ENCODE measurements at regions not wholly inside any gene's neighbourhood (a gene's known extent, or its start where the extent isn't known, plus 50 kb on each side); places are given as distances from the start of the nearest gene placed in this dataset.

DNA sequence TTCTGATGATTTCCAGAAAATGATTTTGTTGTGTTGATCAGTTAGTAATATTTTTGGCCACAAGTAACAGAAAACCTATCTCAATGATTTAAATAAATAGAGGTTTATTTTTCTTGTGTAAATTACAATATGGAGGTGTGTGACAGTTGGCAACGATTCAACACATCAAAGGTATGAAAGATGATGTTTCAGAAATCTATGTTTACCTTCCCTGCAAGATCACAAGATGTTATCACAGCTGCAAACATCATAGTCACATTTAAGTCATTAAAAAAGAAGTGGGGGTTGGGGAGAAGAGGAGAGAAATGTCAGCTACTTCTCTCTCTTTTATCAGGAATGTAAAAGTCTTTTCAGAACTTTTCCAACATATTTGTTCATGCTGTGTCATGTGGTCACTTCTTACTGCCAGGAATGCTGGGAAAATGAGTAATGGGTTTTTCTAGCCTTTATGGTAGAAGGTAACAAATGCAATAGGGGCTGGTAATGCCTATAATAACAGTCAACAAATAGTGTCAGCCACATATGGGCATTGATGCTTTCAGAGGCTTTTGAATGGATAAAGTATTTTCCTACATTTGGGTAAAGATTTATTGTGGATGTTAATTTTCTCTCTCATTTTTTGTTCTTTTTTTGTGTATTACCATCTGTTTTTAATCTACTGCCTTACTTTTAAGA lies 742.7 kb downstream of the TLE1 start:
- POLR2A ChIA-PET: no interaction called here
- CTCF ChIA-PET: no interaction called here
- no peak for DNase-seq (ENCODE audit: extremely low spot score)
- TF ChIP-seq, protein P1, sequence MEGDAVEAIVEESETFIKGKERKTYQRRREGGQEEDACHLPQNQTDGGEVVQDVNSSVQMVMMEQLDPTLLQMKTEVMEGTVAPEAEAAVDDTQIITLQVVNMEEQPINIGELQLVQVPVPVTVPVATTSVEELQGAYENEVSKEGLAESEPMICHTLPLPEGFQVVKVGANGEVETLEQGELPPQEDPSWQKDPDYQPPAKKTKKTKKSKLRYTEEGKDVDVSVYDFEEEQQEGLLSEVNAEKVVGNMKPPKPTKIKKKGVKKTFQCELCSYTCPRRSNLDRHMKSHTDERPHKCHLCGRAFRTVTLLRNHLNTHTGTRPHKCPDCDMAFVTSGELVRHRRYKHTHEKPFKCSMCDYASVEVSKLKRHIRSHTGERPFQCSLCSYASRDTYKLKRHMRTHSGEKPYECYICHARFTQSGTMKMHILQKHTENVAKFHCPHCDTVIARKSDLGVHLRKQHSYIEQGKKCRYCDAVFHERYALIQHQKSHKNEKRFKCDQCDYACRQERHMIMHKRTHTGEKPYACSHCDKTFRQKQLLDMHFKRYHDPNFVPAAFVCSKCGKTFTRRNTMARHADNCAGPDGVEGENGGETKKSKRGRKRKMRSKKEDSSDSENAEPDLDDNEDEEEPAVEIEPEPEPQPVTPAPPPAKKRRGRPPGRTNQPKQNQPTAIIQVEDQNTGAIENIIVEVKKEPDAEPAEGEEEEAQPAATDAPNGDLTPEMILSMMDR (IDR thresholded peaks at IDR 0.05; ENCODE audit: control extremely low read depth, extremely low read depth, low read depth, missing control alignments): no peak

DNA sequence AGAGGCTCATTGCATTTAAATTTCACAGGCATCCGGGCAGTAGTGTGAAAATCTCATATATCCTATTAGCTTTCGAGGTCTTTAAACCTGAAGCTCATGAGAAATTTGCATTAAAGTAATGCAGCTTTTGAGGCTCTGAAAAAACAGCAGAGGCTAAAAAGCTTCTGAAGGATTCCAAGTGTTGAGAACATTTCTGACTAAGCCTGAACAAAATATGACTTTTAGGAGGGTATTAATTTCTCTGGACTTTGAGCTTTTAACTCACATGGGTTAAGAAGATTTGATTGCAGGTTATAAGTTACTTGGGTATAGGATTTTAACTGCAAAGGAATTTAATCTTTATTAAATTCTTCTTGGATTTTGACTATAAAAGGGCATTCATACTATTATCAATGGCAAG lies 743.9 kb downstream of the TLE1 start:
- DNase-seq (ENCODE audit: extremely low spot score): no peak
- POLR2A ChIA-PET: no interaction called here
- CTCF ChIA-PET: no interaction called here
- TF ChIP-seq, protein P1 (IDR thresholded peaks at IDR 0.05; ENCODE audit: control extremely low read depth, extremely low read depth, low read depth, missing control alignments): no peak

DNA sequence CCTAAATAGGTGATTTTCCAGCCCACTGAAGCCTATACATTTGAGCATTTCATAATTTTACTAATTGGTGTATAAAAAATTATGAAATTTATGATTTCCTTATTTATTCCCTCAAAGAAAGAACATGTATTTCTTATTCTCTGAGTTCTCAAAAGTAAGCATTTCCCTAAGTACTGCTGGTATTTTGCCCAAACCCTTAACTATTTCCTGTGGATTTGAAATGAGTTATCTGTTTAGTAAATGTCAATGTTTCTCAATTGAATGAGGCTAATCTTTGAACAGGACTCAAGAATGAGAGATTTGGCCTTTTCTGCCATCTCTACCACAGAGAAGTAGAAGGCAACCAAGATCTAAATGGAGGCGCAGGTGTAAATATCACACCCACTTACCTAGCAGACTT lies 751.7 kb downstream of the TLE1 start:
- ChIA-PET CTCF (no interaction called here), POLR2A (no interaction called here)
- TF ChIP-seq, protein P1 (IDR thresholded peaks at IDR 0.05; ENCODE audit: control extremely low read depth, extremely low read depth, low read depth, missing control alignments): no peak
- no peak for DNase-seq (ENCODE audit: extremely low spot score)

DNA sequence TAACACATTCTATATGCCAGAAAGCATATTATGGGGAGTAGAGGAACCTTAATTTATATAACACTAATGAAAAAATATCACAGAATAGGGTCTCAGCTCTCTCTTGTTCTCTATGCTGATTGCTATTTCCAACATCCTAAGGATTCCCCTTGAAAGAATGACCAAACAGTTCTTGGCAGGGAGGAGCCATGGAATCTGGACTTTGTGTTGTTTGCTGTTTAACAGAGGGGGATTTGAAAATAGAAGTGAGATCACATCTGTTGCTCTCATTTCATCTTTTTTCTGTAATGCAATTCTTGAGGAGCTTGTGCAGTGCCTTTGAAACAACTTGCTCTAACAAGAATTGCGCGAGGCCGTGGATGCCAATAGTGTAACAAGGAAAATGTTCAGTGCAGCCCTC lies 755.3 kb downstream of the TLE1 start:
- TF ChIP-seq, protein P1 (IDR thresholded peaks at IDR 0.05; ENCODE audit: control extremely low read depth, extremely low read depth, low read depth, missing control alignments): no peak
- CTCF ChIA-PET: no interaction called here
- DNase-seq (ENCODE audit: extremely low spot score): no peak
- POLR2A ChIA-PET: no interaction called here

DNA sequence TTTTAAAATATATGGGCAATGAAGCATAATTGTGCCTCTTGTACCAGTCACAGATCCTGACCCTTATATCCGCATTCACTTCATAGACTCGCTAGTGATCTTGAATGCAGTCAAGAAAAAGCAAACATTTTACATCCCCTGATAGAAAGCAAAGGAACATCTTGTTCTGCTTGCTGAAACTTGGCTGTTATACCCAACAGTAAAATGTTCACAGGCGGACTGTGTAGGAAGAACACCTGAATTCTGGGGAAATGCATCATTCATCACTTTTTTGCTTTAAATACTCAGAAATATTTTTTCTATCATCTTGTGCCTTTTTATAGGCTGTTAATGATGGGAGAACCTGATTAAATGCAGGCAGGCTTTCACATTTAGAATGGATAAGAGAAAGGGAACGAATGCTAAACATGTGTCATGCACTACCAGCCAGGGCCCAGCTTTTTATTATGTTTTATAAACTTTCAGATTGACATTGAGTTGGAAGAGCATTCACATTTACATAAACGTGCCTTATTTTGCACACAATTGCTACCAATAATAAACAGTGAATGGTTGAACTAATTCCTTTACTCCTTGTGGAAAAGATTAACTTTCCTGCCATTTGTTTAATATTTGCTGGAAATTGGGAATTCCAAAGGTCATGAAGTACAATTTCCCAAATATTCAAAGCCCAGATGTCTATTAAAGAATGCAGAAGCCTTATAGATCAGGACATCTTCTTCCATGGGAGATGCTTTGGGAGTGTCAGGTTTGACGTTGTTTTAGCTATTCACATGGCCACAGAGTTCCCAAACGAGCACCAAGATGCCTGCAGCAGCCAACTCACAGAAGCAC lies 756.2 kb downstream of the TLE1 start:
- ChIA-PET CTCF (no interaction called here), POLR2A (no interaction called here)
- no peak for DNase-seq (ENCODE audit: extremely low spot score)
- TF ChIP-seq, protein P1 (IDR thresholded peaks at IDR 0.05; ENCODE audit: control extremely low read depth, extremely low read depth, low read depth, missing control alignments): no peak

DNA sequence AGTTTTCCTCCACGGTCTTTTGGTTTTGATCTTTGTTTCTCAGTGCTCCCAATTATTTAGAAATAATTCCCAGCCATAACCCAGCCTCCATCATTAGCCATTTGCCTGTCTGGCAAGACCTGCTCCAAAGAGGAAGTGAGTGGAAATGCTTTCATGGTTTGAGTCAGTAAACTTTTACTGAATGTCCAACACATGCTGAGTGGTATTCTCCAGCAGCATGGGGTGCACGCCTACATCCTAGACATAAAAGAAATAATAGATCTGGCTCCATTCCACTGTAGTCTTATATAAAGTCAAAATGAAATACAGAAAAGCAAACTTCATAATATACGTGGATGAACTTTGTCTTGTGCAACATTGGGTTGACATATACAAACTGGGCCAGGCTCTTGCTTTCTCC lies 757.2 kb downstream of the TLE1 start:
- ChIA-PET POLR2A (no interaction called here), CTCF (no interaction called here)
- TF ChIP-seq, protein P1 (IDR thresholded peaks at IDR 0.05; ENCODE audit: control extremely low read depth, extremely low read depth, low read depth, missing control alignments): no peak
- no peak for DNase-seq (ENCODE audit: extremely low spot score)

Measured in GM10248 (cell line).